ENCODE measurements at regions not wholly inside any gene's neighbourhood (a gene's known extent, or its start where the extent isn't known, plus 50 kb on each side); places are given as distances from the start of the nearest gene placed in this dataset.

DNA sequence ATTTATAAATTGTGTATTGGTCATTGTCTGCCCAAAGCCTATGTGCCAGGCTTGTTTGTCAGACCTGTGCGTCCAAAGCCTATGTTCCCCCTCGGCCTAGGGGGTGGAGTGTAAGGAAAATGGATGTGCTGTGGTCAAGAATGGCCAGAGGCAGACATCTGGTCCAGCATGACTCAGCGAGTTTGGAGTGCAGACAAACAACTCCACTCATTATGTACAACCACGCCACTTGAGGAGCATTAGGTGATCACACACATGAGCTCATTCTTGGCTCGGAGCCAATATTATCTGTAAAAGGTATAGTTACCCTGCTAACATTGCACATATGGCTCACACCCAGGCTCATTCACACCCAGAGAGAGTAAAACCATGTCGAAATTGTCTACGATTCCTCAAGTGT is 1047.6 kb upstream of the ADGRL4 start:
- ATAC-seq, result no peak
- in situ Hi-C loops (cut with MboI; ENCODE audit: low sequenced_read_pairs in 4 of 4), result no loop called here
- no peak for TF ChIP-seq POLR2A (IDR thresholded peaks at IDR 0.05)
- TF ChIP-seq, protein P1, sequence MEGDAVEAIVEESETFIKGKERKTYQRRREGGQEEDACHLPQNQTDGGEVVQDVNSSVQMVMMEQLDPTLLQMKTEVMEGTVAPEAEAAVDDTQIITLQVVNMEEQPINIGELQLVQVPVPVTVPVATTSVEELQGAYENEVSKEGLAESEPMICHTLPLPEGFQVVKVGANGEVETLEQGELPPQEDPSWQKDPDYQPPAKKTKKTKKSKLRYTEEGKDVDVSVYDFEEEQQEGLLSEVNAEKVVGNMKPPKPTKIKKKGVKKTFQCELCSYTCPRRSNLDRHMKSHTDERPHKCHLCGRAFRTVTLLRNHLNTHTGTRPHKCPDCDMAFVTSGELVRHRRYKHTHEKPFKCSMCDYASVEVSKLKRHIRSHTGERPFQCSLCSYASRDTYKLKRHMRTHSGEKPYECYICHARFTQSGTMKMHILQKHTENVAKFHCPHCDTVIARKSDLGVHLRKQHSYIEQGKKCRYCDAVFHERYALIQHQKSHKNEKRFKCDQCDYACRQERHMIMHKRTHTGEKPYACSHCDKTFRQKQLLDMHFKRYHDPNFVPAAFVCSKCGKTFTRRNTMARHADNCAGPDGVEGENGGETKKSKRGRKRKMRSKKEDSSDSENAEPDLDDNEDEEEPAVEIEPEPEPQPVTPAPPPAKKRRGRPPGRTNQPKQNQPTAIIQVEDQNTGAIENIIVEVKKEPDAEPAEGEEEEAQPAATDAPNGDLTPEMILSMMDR (IDR thresholded peaks at IDR 0.05 in 4 of 5, conservative IDR thresholded peaks at IDR 0.05 in 1 of 5), result no peak
- no peak overlapping the region for H3K4me3 ChIP-seq
- H3K36me3 ChIP-seq, result no peaks in the 10 kb centered on the region
- no peak for DNase-seq
- no peaks in the 10 kb centered on the region for H3K27me3 ChIP-seq
- H3K4me1 ChIP-seq, result no peaks in the 10 kb centered on the region
- intact Hi-C loops (cut with DNase I; ENCODE audit: low total_unique reads), result no loop called here
- H3K27ac ChIP-seq, result no peak overlapping the region
- H3K9me3 ChIP-seq, result no peaks in the 10 kb centered on the region

DNA sequence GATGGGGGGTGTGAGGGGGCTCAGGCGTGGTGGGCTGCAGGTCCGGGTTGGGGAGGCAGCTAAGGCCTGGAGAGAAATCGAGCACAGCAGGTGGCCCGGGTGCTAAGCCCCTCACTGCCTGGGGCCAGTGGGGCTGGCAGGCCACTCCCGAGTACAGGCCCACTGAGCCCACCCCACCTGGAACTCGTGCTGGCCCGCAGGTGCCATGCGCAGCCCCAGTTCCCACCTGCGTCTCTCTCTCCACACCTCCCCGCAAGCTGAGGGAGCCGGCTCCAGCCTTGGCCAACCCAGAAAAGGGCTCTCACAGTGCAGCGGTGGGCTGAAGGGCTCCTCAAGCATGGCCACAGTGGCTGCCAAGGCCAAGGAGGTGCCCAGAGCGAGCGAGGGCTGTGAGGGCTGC is 1047.1 kb upstream of the ADGRL4 start:
- H3K9me3 ChIP-seq, result no peaks in the 10 kb centered on the region
- no peak for DNase-seq
- H3K4me3 ChIP-seq, result no peak overlapping the region
- H3K27me3 ChIP-seq, result no peaks in the 10 kb centered on the region
- TF ChIP-seq, protein P1 (IDR thresholded peaks at IDR 0.05 in 4 of 5, conservative IDR thresholded peaks at IDR 0.05 in 1 of 5), result no peak
- TF ChIP-seq POLR2A (IDR thresholded peaks at IDR 0.05), result no peak
- H3K4me1 ChIP-seq, result no peaks in the 10 kb centered on the region
- no peak overlapping the region for H3K27ac ChIP-seq
- ATAC-seq, result no peak
- intact Hi-C loops (cut with DNase I; ENCODE audit: low total_unique reads) (no loop called here), in situ Hi-C loops (cut with MboI; ENCODE audit: low sequenced_read_pairs in 4 of 4) (no loop called here)
- H3K36me3 ChIP-seq, result no peaks in the 10 kb centered on the region

DNA sequence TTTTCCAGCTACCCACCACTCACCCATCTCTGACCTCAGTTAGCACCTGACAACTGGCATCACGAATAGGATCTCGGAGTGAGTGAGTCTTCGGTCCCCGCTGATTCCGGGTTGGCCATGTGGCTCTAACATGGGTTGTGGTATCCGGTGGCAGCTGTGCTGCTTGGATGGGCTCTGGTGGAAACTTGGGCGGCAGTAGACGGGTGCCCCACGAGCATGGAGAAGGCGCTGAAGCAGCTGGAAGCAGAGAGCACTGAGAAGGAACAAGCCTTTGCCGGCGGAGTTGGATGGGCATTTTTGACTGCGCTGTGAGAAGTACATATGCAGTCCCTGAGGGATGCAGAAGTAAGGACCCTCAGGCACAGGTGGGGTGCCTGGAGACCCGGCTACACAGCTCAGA is 1044.0 kb upstream of the ADGRL4 start:
- H3K9me3 ChIP-seq, result no peaks in the 10 kb centered on the region
- no peak overlapping the region for H3K4me3 ChIP-seq
- no peaks in the 10 kb centered on the region for H3K4me1 ChIP-seq
- ATAC-seq (no peak), DNase-seq (no peak)
- H3K27me3 ChIP-seq, result no peaks in the 10 kb centered on the region
- H3K36me3 ChIP-seq, result no peaks in the 10 kb centered on the region
- in situ Hi-C loops (cut with MboI; ENCODE audit: low sequenced_read_pairs in 4 of 4) (no loop called here), intact Hi-C loops (cut with DNase I; ENCODE audit: low total_unique reads) (no loop called here)
- TF ChIP-seq, protein P1 (IDR thresholded peaks at IDR 0.05 in 4 of 5, conservative IDR thresholded peaks at IDR 0.05 in 1 of 5), result no peak
- TF ChIP-seq POLR2A (IDR thresholded peaks at IDR 0.05), result no peak
- H3K27ac ChIP-seq, result no peak overlapping the region

DNA sequence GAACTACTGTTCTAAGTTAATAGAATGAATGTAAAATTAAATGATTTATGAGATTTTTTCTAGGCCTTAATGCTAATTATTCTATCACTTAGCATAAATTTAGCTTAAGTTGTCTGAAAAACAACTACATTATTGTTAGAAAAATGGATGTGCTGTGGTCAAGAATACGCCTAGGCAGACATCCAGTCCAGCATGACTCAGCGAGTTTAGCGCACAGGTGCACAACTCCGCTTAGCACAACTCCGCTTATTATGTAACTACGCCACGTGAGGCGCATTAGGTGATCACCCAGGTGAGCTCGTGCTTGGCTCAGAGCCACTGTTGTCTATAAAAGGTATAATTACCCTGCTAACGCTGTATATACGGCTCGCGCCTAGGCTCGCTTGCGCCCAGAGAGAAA is 1043.6 kb upstream of the ADGRL4 start:
- in situ Hi-C loops (cut with MboI; ENCODE audit: low sequenced_read_pairs in 4 of 4) (no loop called here), intact Hi-C loops (cut with DNase I; ENCODE audit: low total_unique reads) (no loop called here)
- Histone ChIP-seq H3K36me3 (no peaks in the 10 kb centered on the region), H3K4me1 (no peaks in the 10 kb centered on the region), H3K4me3 (no peak overlapping the region), H3K27ac (no peak overlapping the region), H3K9me3 (no peaks in the 10 kb centered on the region), H3K27me3 (no peaks in the 10 kb centered on the region)
- TF ChIP-seq, protein P1 (IDR thresholded peaks at IDR 0.05 in 4 of 5, conservative IDR thresholded peaks at IDR 0.05 in 1 of 5), result no peak
- TF ChIP-seq POLR2A (IDR thresholded peaks at IDR 0.05), result no peak
- ATAC-seq, result no peak
- no peak for DNase-seq

DNA sequence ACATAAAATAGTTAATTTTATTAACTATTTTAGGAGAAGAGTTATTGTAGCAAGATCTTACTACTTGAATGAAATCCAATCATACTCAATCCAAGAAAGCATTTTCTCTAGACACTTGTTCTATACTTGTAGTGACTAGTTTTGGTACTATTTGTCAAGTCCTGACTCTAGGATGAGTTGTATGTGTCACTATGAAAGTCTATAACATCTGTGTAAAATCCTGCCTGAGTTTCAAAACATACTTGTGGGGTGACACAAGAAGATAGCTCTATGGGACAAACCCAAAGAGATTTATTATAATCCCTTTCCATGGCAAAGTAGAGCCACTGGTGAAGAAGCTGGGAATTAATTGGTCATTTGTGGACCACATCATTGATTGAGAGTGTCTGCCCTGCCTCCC is 1042.2 kb upstream of the ADGRL4 start:
- intact Hi-C loops (cut with DNase I; ENCODE audit: low total_unique reads) (no loop called here), in situ Hi-C loops (cut with MboI; ENCODE audit: low sequenced_read_pairs in 4 of 4) (no loop called here)
- TF ChIP-seq POLR2A (IDR thresholded peaks at IDR 0.05), result no peak
- TF ChIP-seq, protein P1 (IDR thresholded peaks at IDR 0.05 in 4 of 5, conservative IDR thresholded peaks at IDR 0.05 in 1 of 5), result no peak
- Histone ChIP-seq H3K27ac (no peak overlapping the region), H3K27me3 (no peaks in the 10 kb centered on the region), H3K4me1 (no peaks in the 10 kb centered on the region), H3K9me3 (no peaks in the 10 kb centered on the region), H3K36me3 (no peaks in the 10 kb centered on the region), H3K4me3 (no peak overlapping the region)
- no peak for DNase-seq
- ATAC-seq, result no peak
